Omental fat pad (tissue), 3 donors: ENCODE measurements at regions not wholly inside any gene's neighbourhood (a gene's known extent, or its start where the extent isn't known, plus 50 kb on each side); places are given as distances from the start of the nearest gene placed in this dataset.
"Not testable (repeated sequence)": the region's sequence is repeated elsewhere in the genome, so short reads cannot be mapped to it uniquely, and the experiment has no call there.

ENCODE experiments used
- ATAC-seq: fragments of 150-250 bp; one replicate; pipeline ENCODE4 v1.9.1; 2016; ENCODE audit warnings: mild to moderate bottlenecking, moderate library complexity; ENCODE audit not compliant: low FRiP score
- DNase-seq: peaks from one replicate; pipeline ENCODE4 v3.0.0-alpha.2; 2019; ENCODE audit warnings: low spot score
- CTCF ChIP-seq, 3 donors: fragments of 450-650 bp; IDR thresholded peaks; one replicate each; pipeline ENCODE4 v1.5.1; 2016 to 2017; ENCODE audit warnings: antibody characterized with exemption in 3 of 3, mild to moderate bottlenecking in 3 of 3, moderate library complexity in 2 of 3

- TF ChIP-seq CTCF (IDR thresholded peaks at IDR 0.05) = no peak
- ATAC-seq (no peak), DNase-seq (no peak)
Observed at GRCh38 chr9:73923796-73924195, 573.3 kb upstream of the RORB start.

GRCh38 chr9:73951147-73951546, 546.0 kb upstream of the RORB start:
- ATAC-seq = no peak
- no peak for DNase-seq
- TF ChIP-seq CTCF (IDR thresholded peaks at IDR 0.05) = no peak

GRCh38 chr9:73962792-73963191, 534.3 kb upstream of the RORB start:
- TF ChIP-seq CTCF (IDR thresholded peaks at IDR 0.05) = no peak
- no peak for DNase-seq
- no peak for ATAC-seq

GRCh38 chr9:73969936-73970335, 527.2 kb upstream of the RORB start:
- no peak for DNase-seq
- no peak for TF ChIP-seq CTCF (IDR thresholded peaks at IDR 0.05)
- ATAC-seq = no peak

- not testable (repeated sequence) for DNase-seq
Observed at GRCh38 chr9:73976424-73976823, 520.7 kb upstream of the RORB start.

GRCh38 chr9:73979894-73980264, 517.3 kb upstream of the RORB start:
- no peak for DNase-seq
- ATAC-seq = no peak
- TF ChIP-seq CTCF (IDR thresholded peaks at IDR 0.05) = no peak

More at GRCh38 chr9:73976424-73976823, 520.7 kb upstream of the RORB start:
- ATAC-seq = not testable (repeated sequence)

- ATAC-seq = no peak
- TF ChIP-seq CTCF (IDR thresholded peaks at IDR 0.05) = no peak
Observed at GRCh38 chr9:73980754-73981153, 516.4 kb upstream of the RORB start.

GRCh38 chr9:73981405-73981804, 515.7 kb upstream of the RORB start:
- TF ChIP-seq CTCF (IDR thresholded peaks at IDR 0.05) = no peak
- DNase-seq (no peak), ATAC-seq (no peak)

More at GRCh38 chr9:73980754-73981153, 516.4 kb upstream of the RORB start:
- DNase-seq = no peak
